ENCODE measurements at regions not wholly inside any gene's neighbourhood (a gene's known extent, or its start where the extent isn't known, plus 50 kb on each side); places are given as distances from the start of the nearest gene placed in this dataset.

- DNase-seq (no peak), ATAC-seq (replicated peaks) (no peak)
- Mint-ChIP-seq H3K4me3 (no peak overlapping the region), H3K4me1 (ENCODE audit: low read depth in 2 of 2) (no peaks in the 10 kb centered on the region), H3K36me3 (ENCODE audit: insufficient read depth) (no peaks in the 10 kb centered on the region), H3K9me3 (no peaks in the 10 kb centered on the region), H3K27me3 (no peaks in the 10 kb centered on the region), H3K27ac (no peak overlapping the region)
Observed at GRCh38 chr5:118552146-118552545, 436.2 kb downstream of the DTWD2 start.

- no peaks in the 10 kb centered on the region for H3K27me3 Mint-ChIP-seq
- no peaks in the 10 kb centered on the region for H3K9me3 Mint-ChIP-seq
- H3K27ac Mint-ChIP-seq, result no peak overlapping the region
- no peaks in the 10 kb centered on the region for H3K36me3 Mint-ChIP-seq (ENCODE audit: insufficient read depth)
- no peak overlapping the region for H3K4me3 Mint-ChIP-seq
- no peak for DNase-seq
- no peaks in the 10 kb centered on the region for H3K4me1 Mint-ChIP-seq (ENCODE audit: low read depth in 2 of 2)
- no peak for ATAC-seq (replicated peaks)
Observed at GRCh38 chr5:118551716-118552115, 436.6 kb downstream of the DTWD2 start.

- DNase-seq (no peak), ATAC-seq (replicated peaks) (no peak)
- no peaks in the 10 kb centered on the region for H3K36me3 Mint-ChIP-seq (ENCODE audit: insufficient read depth)
- no peaks in the 10 kb centered on the region for H3K4me1 Mint-ChIP-seq (ENCODE audit: low read depth in 2 of 2)
- H3K9me3 Mint-ChIP-seq, result no peaks in the 10 kb centered on the region
- no peak overlapping the region for H3K27ac Mint-ChIP-seq
- no peak overlapping the region for H3K4me3 Mint-ChIP-seq
- H3K27me3 Mint-ChIP-seq, result no peaks in the 10 kb centered on the region
Observed at GRCh38 chr5:118551031-118551430, 437.3 kb downstream of the DTWD2 start.

GRCh38 chr5:118548761-118549720 is 439.3 kb downstream of the DTWD2 start:
- DNase-seq (no peak), ATAC-seq (replicated peaks) (no peak)
- no peak overlapping the region for H3K27ac Mint-ChIP-seq
- H3K4me3 Mint-ChIP-seq, result no peak overlapping the region
- peaks cover 0 to 9% of the 10 kb centered on the region in 2 donors for H3K9me3 Mint-ChIP-seq
- H3K27me3 Mint-ChIP-seq, result no peaks in the 10 kb centered on the region
- no peaks in the 10 kb centered on the region for H3K4me1 Mint-ChIP-seq (ENCODE audit: low read depth in 2 of 2)
- no peaks in the 10 kb centered on the region for H3K36me3 Mint-ChIP-seq (ENCODE audit: insufficient read depth)

- Mint-ChIP-seq H3K4me1 (ENCODE audit: low read depth in 2 of 2) (no peaks in the 10 kb centered on the region), H3K36me3 (ENCODE audit: insufficient read depth) (no peaks in the 10 kb centered on the region), H3K4me3 (no peak overlapping the region), H3K27ac (no peak overlapping the region), H3K9me3 (peaks cover 0 to 9% of the 10 kb centered on the region in 2 donors), H3K27me3 (no peaks in the 10 kb centered on the region)
- DNase-seq (no peak), ATAC-seq (replicated peaks) (no peak)
Observed at GRCh38 chr5:118545470-118545869, 442.9 kb downstream of the DTWD2 start.

- H3K36me3 Mint-ChIP-seq (ENCODE audit: insufficient read depth), result no peaks in the 10 kb centered on the region
- peaks cover 0 to 9% of the 10 kb centered on the region in 2 donors for H3K9me3 Mint-ChIP-seq
- H3K4me1 Mint-ChIP-seq (ENCODE audit: low read depth in 2 of 2), result no peaks in the 10 kb centered on the region
- H3K27ac Mint-ChIP-seq, result no peak overlapping the region
- H3K4me3 Mint-ChIP-seq, result no peak overlapping the region
- ATAC-seq (replicated peaks) (no peak), DNase-seq (no peak)
- H3K27me3 Mint-ChIP-seq, result no peaks in the 10 kb centered on the region
Observed at GRCh38 chr5:118544887-118545449, 443.4 kb downstream of the DTWD2 start.

- ATAC-seq (replicated peaks) (no peak), DNase-seq (no peak)
- H3K27me3 Mint-ChIP-seq, result no peaks in the 10 kb centered on the region
- no peak overlapping the region for H3K27ac Mint-ChIP-seq
- H3K4me1 Mint-ChIP-seq (ENCODE audit: low read depth in 2 of 2), result no peaks in the 10 kb centered on the region
- no peaks in the 10 kb centered on the region for H3K36me3 Mint-ChIP-seq (ENCODE audit: insufficient read depth)
- H3K9me3 Mint-ChIP-seq, result peaks cover 3 to 18% of the 10 kb centered on the region in 2 donors
- H3K4me3 Mint-ChIP-seq, result no peak overlapping the region
Observed at GRCh38 chr5:118533923-118534322, 454.4 kb downstream of the DTWD2 start.

- no peaks in the 10 kb centered on the region for H3K27me3 Mint-ChIP-seq
- H3K36me3 Mint-ChIP-seq (ENCODE audit: insufficient read depth), result no peaks in the 10 kb centered on the region
- no peaks in the 10 kb centered on the region for H3K4me1 Mint-ChIP-seq (ENCODE audit: low read depth in 2 of 2)
- H3K4me3 Mint-ChIP-seq, result no peak overlapping the region
- H3K27ac Mint-ChIP-seq, result no peak overlapping the region
- ATAC-seq (replicated peaks) (no peak), DNase-seq (no peak)
- H3K9me3 Mint-ChIP-seq, result peaks cover 6 to 12% of the 10 kb centered on the region in 2 donors
Observed at GRCh38 chr5:118533156-118533555, 455.2 kb downstream of the DTWD2 start.

- no peak overlapping the region for H3K27ac Mint-ChIP-seq
- peaks cover 7 to 10% of the 10 kb centered on the region in 2 donors for H3K9me3 Mint-ChIP-seq
- H3K27me3 Mint-ChIP-seq, result no peaks in the 10 kb centered on the region
- no peaks in the 10 kb centered on the region for H3K36me3 Mint-ChIP-seq (ENCODE audit: insufficient read depth)
- H3K4me3 Mint-ChIP-seq, result no peak overlapping the region
- DNase-seq (no peak), ATAC-seq (replicated peaks) (no peak)
- H3K4me1 Mint-ChIP-seq (ENCODE audit: low read depth in 2 of 2), result no peaks in the 10 kb centered on the region
Observed at GRCh38 chr5:118531276-118531675, 457.1 kb downstream of the DTWD2 start.

- H3K36me3 Mint-ChIP-seq (ENCODE audit: insufficient read depth), result no peaks in the 10 kb centered on the region
- no peak for ATAC-seq (replicated peaks)
- no peak overlapping the region for H3K4me3 Mint-ChIP-seq
- H3K4me1 Mint-ChIP-seq (ENCODE audit: low read depth in 2 of 2), result no peaks in the 10 kb centered on the region
- H3K9me3 Mint-ChIP-seq, result peaks cover 6 to 9% of the 10 kb centered on the region in 2 donors
- no peak overlapping the region for H3K27ac Mint-ChIP-seq
- no peak for DNase-seq
- H3K27me3 Mint-ChIP-seq, result no peaks in the 10 kb centered on the region
Observed at GRCh38 chr5:118529361-118530144, 458.8 kb downstream of the DTWD2 start.

GRCh38 chr5:118522626-118523025 is 465.7 kb downstream of the DTWD2 start:
- H3K36me3 Mint-ChIP-seq (ENCODE audit: insufficient read depth), result no peaks in the 10 kb centered on the region
- no peaks in the 10 kb centered on the region for H3K4me1 Mint-ChIP-seq (ENCODE audit: low read depth in 2 of 2)
- H3K9me3 Mint-ChIP-seq, result peaks cover 0 to 6% of the 10 kb centered on the region in 2 donors
- no peaks in the 10 kb centered on the region for H3K27me3 Mint-ChIP-seq
- H3K27ac Mint-ChIP-seq, result no peak overlapping the region
- DNase-seq (no peak), ATAC-seq (replicated peaks) (no peak)
- no peak overlapping the region for H3K4me3 Mint-ChIP-seq

- no peaks in the 10 kb centered on the region for H3K27me3 Mint-ChIP-seq
- H3K36me3 Mint-ChIP-seq (ENCODE audit: insufficient read depth), result no peaks in the 10 kb centered on the region
- no peak for ATAC-seq (replicated peaks)
- no peak overlapping the region for H3K4me3 Mint-ChIP-seq
- H3K9me3 Mint-ChIP-seq, result peaks cover 0 to 9% of the 10 kb centered on the region in 2 donors
- DNase-seq, result no peak
- no peaks in the 10 kb centered on the region for H3K4me1 Mint-ChIP-seq (ENCODE audit: low read depth in 2 of 2)
- H3K27ac Mint-ChIP-seq, result no peak overlapping the region
Observed at GRCh38 chr5:118520771-118521415, 467.5 kb downstream of the DTWD2 start.

GRCh38 chr5:118519466-118519865 is 468.9 kb downstream of the DTWD2 start:
- DNase-seq, result no peak
- Mint-ChIP-seq H3K9me3 (peaks cover 4 to 7% of the 10 kb centered on the region in 2 donors), H3K36me3 (ENCODE audit: insufficient read depth) (no peaks in the 10 kb centered on the region), H3K4me3 (no peak overlapping the region), H3K27me3 (no peaks in the 10 kb centered on the region), H3K27ac (no peak overlapping the region), H3K4me1 (ENCODE audit: low read depth in 2 of 2) (no peaks in the 10 kb centered on the region)
- no peak for ATAC-seq (replicated peaks)
